ENCODE measurements at regions not wholly inside any gene's neighbourhood (a gene's known extent, or its start where the extent isn't known, plus 50 kb on each side); places are given as distances from the start of the nearest gene placed in this dataset.

DNA sequence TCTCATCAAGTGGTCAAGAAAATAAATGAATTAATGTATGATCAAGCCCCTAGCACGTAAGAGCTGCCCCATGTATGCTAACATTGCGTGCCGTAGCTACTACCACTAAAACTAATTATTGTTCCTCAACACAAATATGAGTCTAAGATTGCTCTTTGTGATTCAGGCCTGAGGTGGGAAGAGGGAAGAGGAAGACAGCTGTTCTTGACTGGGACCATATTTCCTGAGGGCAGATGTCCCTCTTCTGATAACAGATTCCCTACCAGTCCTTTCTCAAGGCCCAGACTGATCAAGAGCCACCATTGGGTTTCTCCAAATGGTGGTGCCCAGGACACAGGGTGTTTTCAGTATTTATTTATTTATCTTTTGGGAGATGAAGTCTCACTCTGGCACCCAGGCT is 87.2 kb upstream of the CADM1 start:
- no peaks in the 10 kb centered on the region for H3K4me1 Mint-ChIP-seq
- H3K36me3 Mint-ChIP-seq (ENCODE audit: low read depth), result no peaks in the 10 kb centered on the region
- H3K27me3 Mint-ChIP-seq (ENCODE audit: low read depth), result peaks cover 20% of the 10 kb centered on the region
- H3K27ac Mint-ChIP-seq, result no peak overlapping the region
- no peak overlapping the region for H3K4me3 Mint-ChIP-seq
- TF ChIP-seq, protein P1, sequence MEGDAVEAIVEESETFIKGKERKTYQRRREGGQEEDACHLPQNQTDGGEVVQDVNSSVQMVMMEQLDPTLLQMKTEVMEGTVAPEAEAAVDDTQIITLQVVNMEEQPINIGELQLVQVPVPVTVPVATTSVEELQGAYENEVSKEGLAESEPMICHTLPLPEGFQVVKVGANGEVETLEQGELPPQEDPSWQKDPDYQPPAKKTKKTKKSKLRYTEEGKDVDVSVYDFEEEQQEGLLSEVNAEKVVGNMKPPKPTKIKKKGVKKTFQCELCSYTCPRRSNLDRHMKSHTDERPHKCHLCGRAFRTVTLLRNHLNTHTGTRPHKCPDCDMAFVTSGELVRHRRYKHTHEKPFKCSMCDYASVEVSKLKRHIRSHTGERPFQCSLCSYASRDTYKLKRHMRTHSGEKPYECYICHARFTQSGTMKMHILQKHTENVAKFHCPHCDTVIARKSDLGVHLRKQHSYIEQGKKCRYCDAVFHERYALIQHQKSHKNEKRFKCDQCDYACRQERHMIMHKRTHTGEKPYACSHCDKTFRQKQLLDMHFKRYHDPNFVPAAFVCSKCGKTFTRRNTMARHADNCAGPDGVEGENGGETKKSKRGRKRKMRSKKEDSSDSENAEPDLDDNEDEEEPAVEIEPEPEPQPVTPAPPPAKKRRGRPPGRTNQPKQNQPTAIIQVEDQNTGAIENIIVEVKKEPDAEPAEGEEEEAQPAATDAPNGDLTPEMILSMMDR (IDR thresholded peaks at IDR 0.05; ENCODE audit: unreplicated experiment in 3 of 3), result no peak
- H3K9me3 Mint-ChIP-seq, result peaks cover 8% of the 10 kb centered on the region

DNA sequence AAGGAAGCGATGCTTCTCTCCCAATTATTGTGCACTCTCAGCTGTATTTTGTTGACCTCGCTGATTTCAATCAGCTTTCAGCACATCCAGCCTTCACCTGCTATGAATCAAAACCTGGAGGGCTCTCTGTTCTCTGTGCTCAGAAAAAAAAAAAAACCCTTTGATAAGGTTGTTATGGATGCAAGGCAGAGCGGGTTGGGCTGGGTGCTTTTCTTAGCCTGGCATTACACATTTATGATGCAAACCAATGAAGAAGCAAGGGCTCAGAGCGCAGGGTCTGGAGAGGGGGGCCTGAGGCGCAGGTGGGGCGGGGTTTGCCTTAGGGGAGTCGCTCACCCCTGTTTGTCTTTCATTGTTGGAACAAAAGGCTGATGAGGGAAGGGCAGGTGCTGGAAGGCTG is 86.0 kb upstream of the CADM1 start:
- Mint-ChIP-seq H3K27ac (no peak overlapping the region), H3K4me1 (no peaks in the 10 kb centered on the region), H3K27me3 (ENCODE audit: low read depth) (peaks cover 20% of the 10 kb centered on the region), H3K4me3 (no peak overlapping the region), H3K36me3 (ENCODE audit: low read depth) (no peaks in the 10 kb centered on the region), H3K9me3 (peaks cover 8% of the 10 kb centered on the region)
- TF ChIP-seq, protein P1 (IDR thresholded peaks at IDR 0.05; ENCODE audit: unreplicated experiment in 3 of 3), result no peak

DNA sequence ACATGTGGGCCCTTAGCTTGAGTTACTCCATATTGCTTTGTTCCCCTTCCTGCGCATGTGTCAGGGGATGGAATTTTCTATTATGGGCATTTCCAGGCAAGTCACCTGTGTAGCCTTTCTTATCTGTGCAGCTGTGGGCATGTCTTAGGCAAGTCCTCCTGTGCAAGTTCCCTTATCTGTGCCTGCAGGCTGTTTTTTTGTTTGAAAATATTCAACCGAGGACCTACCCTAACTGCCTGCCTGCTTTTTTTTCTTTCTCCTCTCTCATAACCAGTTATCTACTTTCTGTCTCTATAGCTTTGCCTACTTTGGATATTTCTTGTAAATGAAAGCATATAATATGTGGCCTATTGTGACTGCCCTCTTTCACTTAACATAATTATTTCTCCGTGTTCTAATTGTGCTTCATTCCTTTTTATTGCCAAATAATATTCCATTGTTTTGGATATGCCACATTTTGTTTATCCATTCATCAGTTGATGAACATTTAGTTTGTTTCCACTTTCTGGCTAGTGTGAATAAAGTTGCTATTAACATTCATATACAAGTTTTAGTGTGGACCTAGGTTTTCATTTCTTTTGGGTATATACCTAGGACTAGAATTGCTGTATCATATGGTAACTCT is 83.6 kb upstream of the CADM1 start:
- TF ChIP-seq, protein P1 (IDR thresholded peaks at IDR 0.05; ENCODE audit: unreplicated experiment in 3 of 3), result no peak
- H3K36me3 Mint-ChIP-seq (ENCODE audit: low read depth), result no peaks in the 10 kb centered on the region
- peaks cover 8% of the 10 kb centered on the region for H3K9me3 Mint-ChIP-seq
- peaks cover 12% of the 10 kb centered on the region for H3K27me3 Mint-ChIP-seq (ENCODE audit: low read depth)
- no peaks in the 10 kb centered on the region for H3K4me1 Mint-ChIP-seq
- H3K27ac Mint-ChIP-seq, result no peak overlapping the region
- H3K4me3 Mint-ChIP-seq, result no peak overlapping the region

DNA sequence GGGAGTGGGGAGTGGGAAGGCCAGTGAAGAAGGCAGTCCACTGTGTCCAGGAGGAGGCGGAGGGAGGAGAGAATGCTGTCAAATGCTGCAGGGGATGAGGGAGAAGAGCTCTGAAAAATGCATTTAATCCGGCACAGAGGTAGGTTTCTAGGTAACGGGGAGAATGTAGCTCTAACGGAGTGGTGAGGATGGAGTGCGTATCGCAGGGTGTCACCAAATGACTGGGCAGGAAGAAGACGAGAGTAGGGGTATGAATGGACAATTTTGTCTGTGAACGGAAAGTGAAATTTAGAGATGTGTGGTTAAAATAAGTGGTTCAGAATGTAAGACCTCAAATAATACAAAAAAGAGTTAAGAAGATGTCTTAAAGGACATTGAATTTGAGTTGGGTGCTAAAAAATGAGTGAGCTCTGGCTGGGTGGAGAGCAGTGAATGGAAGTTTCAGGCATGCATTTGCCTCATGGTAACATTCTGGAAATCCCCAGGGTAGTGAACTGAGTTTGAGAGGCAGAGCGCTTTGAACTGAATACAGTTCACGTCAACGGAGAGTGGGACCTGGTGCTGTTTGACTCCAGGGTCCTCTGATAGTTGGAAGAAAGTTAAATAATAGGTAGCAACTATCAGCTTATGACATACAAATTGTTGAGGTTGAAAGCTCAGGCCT is 81.3 kb upstream of the CADM1 start:
- Mint-ChIP-seq H3K9me3 (peaks cover 8% of the 10 kb centered on the region), H3K4me3 (no peak overlapping the region), H3K4me1 (peaks cover 18% of the 10 kb centered on the region), H3K27me3 (ENCODE audit: low read depth) (peaks cover 13% of the 10 kb centered on the region), H3K36me3 (ENCODE audit: low read depth) (no peaks in the 10 kb centered on the region), H3K27ac (no peak overlapping the region)
- TF ChIP-seq, protein P1 (IDR thresholded peaks at IDR 0.05; ENCODE audit: unreplicated experiment in 3 of 3), result no peak

DNA sequence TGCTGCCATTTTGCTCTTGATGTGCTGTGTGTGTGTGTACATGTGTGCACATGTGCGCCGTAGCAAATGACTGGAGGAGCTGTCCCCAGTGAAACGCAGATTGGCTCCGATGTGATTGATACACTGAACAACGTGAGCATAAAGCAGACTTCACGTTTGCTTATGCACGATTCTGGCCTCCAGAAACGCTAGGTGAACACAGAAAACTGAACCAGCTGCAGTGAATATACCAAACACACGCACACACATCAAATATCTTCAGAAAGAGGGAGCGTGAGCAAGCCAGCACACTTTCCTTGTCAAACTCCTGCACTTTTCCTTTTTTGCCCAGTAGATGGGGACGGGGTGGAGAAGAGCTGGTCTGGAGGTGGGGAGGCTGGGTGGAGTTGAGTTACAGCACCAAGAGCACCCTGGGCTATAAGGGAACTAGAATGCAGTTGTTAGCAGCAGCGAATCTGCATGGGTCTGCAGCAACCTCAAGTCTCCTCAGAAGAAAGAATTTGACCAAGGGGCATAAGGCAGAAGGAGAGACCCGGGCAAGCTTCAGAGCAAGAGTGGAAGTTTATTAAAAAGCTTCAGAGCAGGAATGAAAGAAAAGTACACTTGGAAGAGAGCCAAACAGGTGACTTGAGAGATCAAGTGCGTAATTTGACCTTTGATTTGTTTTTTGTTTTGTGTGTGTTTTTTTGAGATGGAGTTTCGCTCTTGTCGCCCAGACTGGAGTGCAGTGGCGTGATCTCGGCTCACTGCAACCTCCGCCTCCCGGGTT is 77.8 kb upstream of the CADM1 start:
- peak overlapping the region in 2 of 3 experiments; percentile 16 to 32 for H3K27ac Mint-ChIP-seq
- peaks cover 17% of the 10 kb centered on the region for H3K27me3 Mint-ChIP-seq (ENCODE audit: low read depth)
- H3K4me3 Mint-ChIP-seq, result no peak overlapping the region
- H3K36me3 Mint-ChIP-seq (ENCODE audit: low read depth), result no peaks in the 10 kb centered on the region
- peaks cover 27% of the 10 kb centered on the region for H3K4me1 Mint-ChIP-seq
- TF ChIP-seq, protein P1 (IDR thresholded peaks at IDR 0.05; ENCODE audit: unreplicated experiment in 3 of 3), result peak in 2 of 3 experiments; percentile 15 to 20
- H3K9me3 Mint-ChIP-seq, result no peaks in the 10 kb centered on the region
